Activated naive CD8-positive, alpha-beta T cell treated with anti-CD3 and anti-CD28 coated beads, Interleukin-2, amount 50 U/mL, for 24 hours (primary cell): ENCODE measurements at regions not wholly inside any gene's neighbourhood (a gene's known extent, or its start where the extent isn't known, plus 50 kb on each side); places are given as distances from the start of the nearest gene placed in this dataset.
"Not testable (repeated sequence)": the region's sequence is repeated elsewhere in the genome, so short reads cannot be mapped to it uniquely, and the experiment has no call there.

Experiments
- ATAC-seq: fragments of 150-1000 bp; cut with Tn5 transposase; one replicate; pipeline ENCODE4 v1.10.0; 2021
- DNase-seq: peaks from one replicate; pipeline ENCODE4 v3.0.0; 2021
- H3K27ac Mint-ChIP-seq: one replicate; pipeline ENCODE4 v1.8.0; 2021; ENCODE audit warnings: mild to moderate bottlenecking, mixed read lengths
- H3K27me3 Mint-ChIP-seq: one replicate; pipeline ENCODE4 v1.8.0; 2021; ENCODE audit warnings: mixed read lengths
- H3K36me3 Mint-ChIP-seq: one replicate; pipeline ENCODE4 v1.8.0; 2021; ENCODE audit warnings: low read depth, mixed read lengths
- H3K4me1 Mint-ChIP-seq: one replicate; pipeline ENCODE4 v1.8.0; 2021; ENCODE audit warnings: mixed read lengths
- H3K4me3 Mint-ChIP-seq: one replicate; pipeline ENCODE4 v1.8.0; 2021; ENCODE audit warnings: mild to moderate bottlenecking, moderate library complexity, mixed read lengths
- H3K9me3 Mint-ChIP-seq: one replicate; pipeline ENCODE4 v1.8.0; 2021; ENCODE audit warnings: mixed read lengths

GRCh38 chr6:139525415-139525814 is 151.0 kb upstream of the CITED2 start:
- H3K4me3 Mint-ChIP-seq = no peak overlapping the region
- DNase-seq (no peak), ATAC-seq (no peak)
- H3K9me3 Mint-ChIP-seq = peaks cover 13% of the 10 kb centered on the region
- H3K4me1 Mint-ChIP-seq = peaks cover 18% of the 10 kb centered on the region
- H3K27me3 Mint-ChIP-seq = peaks cover 1% of the 10 kb centered on the region
- no peak overlapping the region for H3K27ac Mint-ChIP-seq
- H3K36me3 Mint-ChIP-seq = no peaks in the 10 kb centered on the region

GRCh38 chr6:139523986-139524385 is 149.5 kb upstream of the CITED2 start:
- peaks cover 4% of the 10 kb centered on the region for H3K27me3 Mint-ChIP-seq
- no peak overlapping the region for H3K27ac Mint-ChIP-seq
- H3K4me3 Mint-ChIP-seq = no peak overlapping the region
- DNase-seq (no peak), ATAC-seq (no peak)
- H3K4me1 Mint-ChIP-seq = peaks cover 13% of the 10 kb centered on the region
- H3K36me3 Mint-ChIP-seq = no peaks in the 10 kb centered on the region
- H3K9me3 Mint-ChIP-seq = peaks cover 8% of the 10 kb centered on the region

GRCh38 chr6:139522511-139523220 is 148.2 kb upstream of the CITED2 start:
- no peak overlapping the region for H3K27ac Mint-ChIP-seq

GRCh38 chr6:139521338-139521737 is 146.9 kb upstream of the CITED2 start:
- H3K36me3 Mint-ChIP-seq = no peaks in the 10 kb centered on the region
- peaks cover 4% of the 10 kb centered on the region for H3K27me3 Mint-ChIP-seq
- no peaks in the 10 kb centered on the region for H3K9me3 Mint-ChIP-seq
- no peak overlapping the region for H3K27ac Mint-ChIP-seq
- ATAC-seq (no peak), DNase-seq (no peak)
- peaks cover 4% of the 10 kb centered on the region for H3K4me1 Mint-ChIP-seq
- H3K4me3 Mint-ChIP-seq = no peak overlapping the region

More at GRCh38 chr6:139522511-139523220, 148.2 kb upstream of the CITED2 start:
- Mint-ChIP-seq H3K4me1 (peaks cover 4% of the 10 kb centered on the region), H3K4me3 (no peak overlapping the region), H3K9me3 (peaks cover 8% of the 10 kb centered on the region), H3K27me3 (peaks cover 4% of the 10 kb centered on the region), H3K36me3 (no peaks in the 10 kb centered on the region)
- no peak for DNase-seq
- ATAC-seq = no peak

GRCh38 chr6:139520321-139520768 is 145.9 kb upstream of the CITED2 start:
- H3K27me3 Mint-ChIP-seq = peaks cover 4% of the 10 kb centered on the region
- H3K4me3 Mint-ChIP-seq = no peak overlapping the region
- peak overlapping the region; percentile 7 for H3K27ac Mint-ChIP-seq
- ATAC-seq (peak; percentile 33), DNase-seq (no peak)
- no peaks in the 10 kb centered on the region for H3K9me3 Mint-ChIP-seq
- peaks cover 7% of the 10 kb centered on the region for H3K4me1 Mint-ChIP-seq
- no peaks in the 10 kb centered on the region for H3K36me3 Mint-ChIP-seq

- H3K9me3 Mint-ChIP-seq = no peaks in the 10 kb centered on the region
- no peak overlapping the region for H3K4me3 Mint-ChIP-seq
- H3K4me1 Mint-ChIP-seq = peaks cover 9% of the 10 kb centered on the region
- no peak for ATAC-seq
- DNase-seq = no peak
- H3K36me3 Mint-ChIP-seq = no peaks in the 10 kb centered on the region
- no peak overlapping the region for H3K27ac Mint-ChIP-seq
- H3K27me3 Mint-ChIP-seq = peaks cover 4% of the 10 kb centered on the region
These were observed 145.2 kb upstream of the CITED2 start for GRCh38 chr6:139519571-139520031.

GRCh38 chr6:139519097-139519496 is 144.6 kb upstream of the CITED2 start:
- DNase-seq (no peak), ATAC-seq (no peak)
- Mint-ChIP-seq H3K27me3 (peaks cover 4% of the 10 kb centered on the region), H3K27ac (no peak overlapping the region), H3K9me3 (no peaks in the 10 kb centered on the region), H3K36me3 (no peaks in the 10 kb centered on the region), H3K4me1 (peaks cover 9% of the 10 kb centered on the region), H3K4me3 (no peak overlapping the region)

GRCh38 chr6:139518556-139519091 is 144.2 kb upstream of the CITED2 start:
- H3K9me3 Mint-ChIP-seq = no peaks in the 10 kb centered on the region
- peaks cover 4% of the 10 kb centered on the region for H3K27me3 Mint-ChIP-seq
- H3K4me1 Mint-ChIP-seq = peaks cover 9% of the 10 kb centered on the region
- no peaks in the 10 kb centered on the region for H3K36me3 Mint-ChIP-seq
- no peak overlapping the region for H3K4me3 Mint-ChIP-seq
- no peak overlapping the region for H3K27ac Mint-ChIP-seq
- ATAC-seq = no peak
- DNase-seq = no peak

- DNase-seq, H3K4me3 Mint-ChIP-seq, H3K36me3 Mint-ChIP-seq, H3K4me1 Mint-ChIP-seq, H3K9me3 Mint-ChIP-seq, ATAC-seq, H3K27ac Mint-ChIP-seq, H3K27me3 Mint-ChIP-seq: not testable (repeated sequence)
These were observed 143.6 kb upstream of the CITED2 start for GRCh38 chr6:139517998-139518555.

GRCh38 chr6:139515511-139515910 is 141.1 kb upstream of the CITED2 start:
- Mint-ChIP-seq H3K4me1 (peaks cover 7% of the 10 kb centered on the region), H3K4me3 (no peak overlapping the region), H3K27me3 (peaks cover 5% of the 10 kb centered on the region), H3K36me3 (no peaks in the 10 kb centered on the region), H3K9me3 (no peaks in the 10 kb centered on the region), H3K27ac (no peak overlapping the region)
- DNase-seq (no peak), ATAC-seq (peak; percentile 57)

- DNase-seq (no peak), ATAC-seq (no peak)
- Mint-ChIP-seq H3K27ac (no peak overlapping the region), H3K36me3 (no peaks in the 10 kb centered on the region), H3K27me3 (peaks cover 4% of the 10 kb centered on the region), H3K4me1 (peaks cover 6% of the 10 kb centered on the region), H3K9me3 (no peaks in the 10 kb centered on the region), H3K4me3 (no peak overlapping the region)
These were observed 140.4 kb upstream of the CITED2 start for GRCh38 chr6:139514819-139515218.

GRCh38 chr6:139510040-139510790 is 135.8 kb upstream of the CITED2 start:
- Mint-ChIP-seq H3K27me3 (peaks cover 2% of the 10 kb centered on the region), H3K4me3 (no peak overlapping the region), H3K9me3 (no peaks in the 10 kb centered on the region), H3K36me3 (no peaks in the 10 kb centered on the region), H3K4me1 (peaks cover 1% of the 10 kb centered on the region), H3K27ac (no peak overlapping the region)
- DNase-seq (no peak), ATAC-seq (no peak)

GRCh38 chr6:139509167-139509566 is 134.7 kb upstream of the CITED2 start:
- Mint-ChIP-seq H3K27ac (no peak overlapping the region), H3K4me1 (no peaks in the 10 kb centered on the region), H3K9me3 (no peaks in the 10 kb centered on the region), H3K27me3 (peaks cover 2% of the 10 kb centered on the region), H3K4me3 (no peak overlapping the region), H3K36me3 (no peaks in the 10 kb centered on the region)
- no peak for ATAC-seq
- DNase-seq = no peak

GRCh38 chr6:139508576-139508975 is 134.1 kb upstream of the CITED2 start:
- H3K27me3 Mint-ChIP-seq = peaks cover 2% of the 10 kb centered on the region
- no peaks in the 10 kb centered on the region for H3K9me3 Mint-ChIP-seq
- H3K4me3 Mint-ChIP-seq = no peak overlapping the region
- ATAC-seq (no peak), DNase-seq (no peak)
- H3K36me3 Mint-ChIP-seq = no peaks in the 10 kb centered on the region
- H3K27ac Mint-ChIP-seq = no peak overlapping the region
- no peaks in the 10 kb centered on the region for H3K4me1 Mint-ChIP-seq

- H3K9me3 Mint-ChIP-seq = no peaks in the 10 kb centered on the region
- no peaks in the 10 kb centered on the region for H3K4me1 Mint-ChIP-seq
- ATAC-seq (no peak), DNase-seq (no peak)
- H3K27me3 Mint-ChIP-seq = no peaks in the 10 kb centered on the region
- no peaks in the 10 kb centered on the region for H3K36me3 Mint-ChIP-seq
- no peak overlapping the region for H3K27ac Mint-ChIP-seq
- no peak overlapping the region for H3K4me3 Mint-ChIP-seq
These were observed 133.6 kb upstream of the CITED2 start for GRCh38 chr6:139508023-139508422.
